ENCODE measurements at regions not wholly inside any gene's neighbourhood (a gene's known extent, or its start where the extent isn't known, plus 50 kb on each side); places are given as distances from the start of the nearest gene placed in this dataset.

DNA sequence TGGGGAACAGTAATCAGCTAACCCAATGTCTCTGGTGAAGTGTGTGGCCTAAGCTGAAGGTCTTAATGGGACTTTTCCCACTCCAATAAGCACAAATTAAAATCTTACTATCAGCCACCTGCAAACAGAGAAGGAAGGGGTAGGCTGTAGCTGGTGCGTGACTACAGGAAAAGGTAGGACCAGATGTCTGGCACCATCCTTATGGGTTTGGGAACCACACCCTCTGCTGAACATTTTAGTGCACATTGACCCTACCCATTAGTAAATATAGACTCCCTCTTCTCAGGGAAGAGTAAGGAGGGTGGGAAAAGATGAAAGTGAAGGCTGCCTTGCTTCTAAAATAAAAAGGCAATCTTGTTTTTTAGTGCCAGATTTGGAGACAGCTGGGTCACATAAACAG is 602.8 kb downstream of the FAT4 start:
- TF ChIP-seq, protein P1, sequence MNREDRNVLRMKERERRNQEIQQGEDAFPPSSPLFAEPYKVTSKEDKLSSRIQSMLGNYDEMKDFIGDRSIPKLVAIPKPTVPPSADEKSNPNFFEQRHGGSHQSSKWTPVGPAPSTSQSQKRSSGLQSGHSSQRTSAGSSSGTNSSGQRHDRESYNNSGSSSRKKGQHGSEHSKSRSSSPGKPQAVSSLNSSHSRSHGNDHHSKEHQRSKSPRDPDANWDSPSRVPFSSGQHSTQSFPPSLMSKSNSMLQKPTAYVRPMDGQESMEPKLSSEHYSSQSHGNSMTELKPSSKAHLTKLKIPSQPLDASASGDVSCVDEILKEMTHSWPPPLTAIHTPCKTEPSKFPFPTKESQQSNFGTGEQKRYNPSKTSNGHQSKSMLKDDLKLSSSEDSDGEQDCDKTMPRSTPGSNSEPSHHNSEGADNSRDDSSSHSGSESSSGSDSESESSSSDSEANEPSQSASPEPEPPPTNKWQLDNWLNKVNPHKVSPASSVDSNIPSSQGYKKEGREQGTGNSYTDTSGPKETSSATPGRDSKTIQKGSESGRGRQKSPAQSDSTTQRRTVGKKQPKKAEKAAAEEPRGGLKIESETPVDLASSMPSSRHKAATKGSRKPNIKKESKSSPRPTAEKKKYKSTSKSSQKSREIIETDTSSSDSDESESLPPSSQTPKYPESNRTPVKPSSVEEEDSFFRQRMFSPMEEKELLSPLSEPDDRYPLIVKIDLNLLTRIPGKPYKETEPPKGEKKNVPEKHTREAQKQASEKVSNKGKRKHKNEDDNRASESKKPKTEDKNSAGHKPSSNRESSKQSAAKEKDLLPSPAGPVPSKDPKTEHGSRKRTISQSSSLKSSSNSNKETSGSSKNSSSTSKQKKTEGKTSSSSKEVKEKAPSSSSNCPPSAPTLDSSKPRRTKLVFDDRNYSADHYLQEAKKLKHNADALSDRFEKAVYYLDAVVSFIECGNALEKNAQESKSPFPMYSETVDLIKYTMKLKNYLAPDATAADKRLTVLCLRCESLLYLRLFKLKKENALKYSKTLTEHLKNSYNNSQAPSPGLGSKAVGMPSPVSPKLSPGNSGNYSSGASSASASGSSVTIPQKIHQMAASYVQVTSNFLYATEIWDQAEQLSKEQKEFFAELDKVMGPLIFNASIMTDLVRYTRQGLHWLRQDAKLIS (CRISPR knock-in tag; IDR thresholded peaks at IDR 0.05; ENCODE audit: borderline replicate concordance): no peak
- TF ChIP-seq E2F4 (CRISPR knock-in tag; IDR thresholded peaks at IDR 0.05; ENCODE audit: borderline replicate concordance, low read depth) (no peak), PRRX2 (CRISPR knock-in tag; IDR thresholded peaks at IDR 0.05) (no peak), MYBL2 (CRISPR knock-in tag; IDR thresholded peaks at IDR 0.05) (no peak), GABPB1 (CRISPR knock-in tag; IDR thresholded peaks at IDR 0.05) (no peak), CREB1 (CRISPR knock-in tag; IDR thresholded peaks at IDR 0.05) (no peak), NR3C1 (CRISPR knock-in tag; conservative IDR thresholded peaks at IDR 0.05; ENCODE audit: low read depth) (no peak), ZNF396 (CRISPR knock-in tag; IDR thresholded peaks at IDR 0.05; ENCODE audit: borderline replicate concordance) (no peak), CREM (CRISPR knock-in tag; IDR thresholded peaks at IDR 0.05) (no peak), JAZF1 (CRISPR knock-in tag; IDR thresholded peaks at IDR 0.05) (no peak), ERG (CRISPR knock-in tag; IDR thresholded peaks at IDR 0.05) (no peak), ZNF423 (CRISPR knock-in tag; IDR thresholded peaks at IDR 0.05) (no peak), ETV6 (CRISPR knock-in tag; IDR thresholded peaks at IDR 0.05) (no peak), PREB (CRISPR knock-in tag; IDR thresholded peaks at IDR 0.05; ENCODE audit: borderline replicate concordance) (no peak), MLX (CRISPR knock-in tag; IDR thresholded peaks at IDR 0.05) (no peak), ESRRA (CRISPR knock-in tag; IDR thresholded peaks at IDR 0.05; ENCODE audit: borderline replicate concordance) (no peak)
- TF ChIP-seq, protein P2, sequence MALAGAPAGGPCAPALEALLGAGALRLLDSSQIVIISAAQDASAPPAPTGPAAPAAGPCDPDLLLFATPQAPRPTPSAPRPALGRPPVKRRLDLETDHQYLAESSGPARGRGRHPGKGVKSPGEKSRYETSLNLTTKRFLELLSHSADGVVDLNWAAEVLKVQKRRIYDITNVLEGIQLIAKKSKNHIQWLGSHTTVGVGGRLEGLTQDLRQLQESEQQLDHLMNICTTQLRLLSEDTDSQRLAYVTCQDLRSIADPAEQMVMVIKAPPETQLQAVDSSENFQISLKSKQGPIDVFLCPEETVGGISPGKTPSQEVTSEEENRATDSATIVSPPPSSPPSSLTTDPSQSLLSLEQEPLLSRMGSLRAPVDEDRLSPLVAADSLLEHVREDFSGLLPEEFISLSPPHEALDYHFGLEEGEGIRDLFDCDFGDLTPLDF (CRISPR knock-in tag; IDR thresholded peaks at IDR 0.05): no peak
- TF ChIP-seq, protein P3, sequence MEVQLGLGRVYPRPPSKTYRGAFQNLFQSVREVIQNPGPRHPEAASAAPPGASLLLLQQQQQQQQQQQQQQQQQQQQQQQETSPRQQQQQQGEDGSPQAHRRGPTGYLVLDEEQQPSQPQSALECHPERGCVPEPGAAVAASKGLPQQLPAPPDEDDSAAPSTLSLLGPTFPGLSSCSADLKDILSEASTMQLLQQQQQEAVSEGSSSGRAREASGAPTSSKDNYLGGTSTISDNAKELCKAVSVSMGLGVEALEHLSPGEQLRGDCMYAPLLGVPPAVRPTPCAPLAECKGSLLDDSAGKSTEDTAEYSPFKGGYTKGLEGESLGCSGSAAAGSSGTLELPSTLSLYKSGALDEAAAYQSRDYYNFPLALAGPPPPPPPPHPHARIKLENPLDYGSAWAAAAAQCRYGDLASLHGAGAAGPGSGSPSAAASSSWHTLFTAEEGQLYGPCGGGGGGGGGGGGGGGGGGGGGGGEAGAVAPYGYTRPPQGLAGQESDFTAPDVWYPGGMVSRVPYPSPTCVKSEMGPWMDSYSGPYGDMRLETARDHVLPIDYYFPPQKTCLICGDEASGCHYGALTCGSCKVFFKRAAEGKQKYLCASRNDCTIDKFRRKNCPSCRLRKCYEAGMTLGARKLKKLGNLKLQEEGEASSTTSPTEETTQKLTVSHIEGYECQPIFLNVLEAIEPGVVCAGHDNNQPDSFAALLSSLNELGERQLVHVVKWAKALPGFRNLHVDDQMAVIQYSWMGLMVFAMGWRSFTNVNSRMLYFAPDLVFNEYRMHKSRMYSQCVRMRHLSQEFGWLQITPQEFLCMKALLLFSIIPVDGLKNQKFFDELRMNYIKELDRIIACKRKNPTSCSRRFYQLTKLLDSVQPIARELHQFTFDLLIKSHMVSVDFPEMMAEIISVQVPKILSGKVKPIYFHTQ (CRISPR knock-in tag; IDR thresholded peaks at IDR 0.05): no peak
- TF ChIP-seq, protein P4, sequence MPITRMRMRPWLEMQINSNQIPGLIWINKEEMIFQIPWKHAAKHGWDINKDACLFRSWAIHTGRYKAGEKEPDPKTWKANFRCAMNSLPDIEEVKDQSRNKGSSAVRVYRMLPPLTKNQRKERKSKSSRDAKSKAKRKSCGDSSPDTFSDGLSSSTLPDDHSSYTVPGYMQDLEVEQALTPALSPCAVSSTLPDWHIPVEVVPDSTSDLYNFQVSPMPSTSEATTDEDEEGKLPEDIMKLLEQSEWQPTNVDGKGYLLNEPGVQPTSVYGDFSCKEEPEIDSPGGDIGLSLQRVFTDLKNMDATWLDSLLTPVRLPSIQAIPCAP (CRISPR knock-in tag; IDR thresholded peaks at IDR 0.05): no peak
- peaks cover 8% of the 10 kb centered on the region for H3K9me3 Mint-ChIP-seq
- ATAC-seq (no peak), DNase-seq (ENCODE audit: low spot score) (no peak)
- POLR2A ChIA-PET: no interaction called here
- CTCF ChIA-PET: no interaction called here
- no peak overlapping the region for H3K4me3 Mint-ChIP-seq
- peaks cover 3% of the 10 kb centered on the region for H3K4me1 Mint-ChIP-seq
- no peak overlapping the region for H3K27ac Mint-ChIP-seq
- peaks cover under 1% of the 10 kb centered on the region; the same call in 1 of the 2 replicates for H3K36me3 Mint-ChIP-seq
- no peaks in the 10 kb centered on the region for H3K27me3 Mint-ChIP-seq (ENCODE audit: low read depth)
